Muscle of arm (tissue), 1 donor: ENCODE measurements at regions not wholly inside any gene's neighbourhood (a gene's known extent, or its start where the extent isn't known, plus 50 kb on each side); places are given as distances from the start of the nearest gene placed in this dataset.

Experiments
- DNase-seq: peaks from one replicate; pipeline ENCODE4 v3.0.0-alpha.2; 2013

DNA sequence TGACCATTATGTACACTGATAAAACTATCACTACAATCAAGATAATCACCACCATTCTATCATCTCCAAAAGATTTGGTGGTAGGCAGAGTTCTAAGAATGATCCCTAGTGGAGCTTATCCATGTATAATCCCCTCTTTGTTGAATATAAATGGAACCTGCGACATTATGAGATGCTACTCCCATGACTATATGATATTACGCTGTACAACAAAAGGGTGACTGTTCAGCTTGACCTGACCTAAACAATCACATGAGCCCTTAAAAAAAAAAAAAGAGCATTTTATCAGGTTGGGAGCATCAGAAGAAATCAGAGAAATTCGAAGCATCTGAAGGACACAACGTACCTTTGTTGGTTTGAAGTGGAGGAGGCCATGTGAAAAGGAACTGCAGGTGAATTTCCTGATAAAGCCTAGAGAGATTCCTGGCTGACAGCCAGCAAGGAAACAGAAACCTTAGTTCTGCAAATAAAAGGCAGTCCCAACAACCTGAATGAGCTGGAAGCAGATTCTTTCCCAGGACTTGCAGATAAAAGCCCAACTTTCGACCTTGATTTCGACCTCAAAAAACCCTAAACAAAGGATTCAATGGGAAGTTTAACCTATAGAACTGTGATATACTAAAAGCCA, 270.7 kb downstream of the ADRA2A start:
- DNase-seq = no peak

DNA sequence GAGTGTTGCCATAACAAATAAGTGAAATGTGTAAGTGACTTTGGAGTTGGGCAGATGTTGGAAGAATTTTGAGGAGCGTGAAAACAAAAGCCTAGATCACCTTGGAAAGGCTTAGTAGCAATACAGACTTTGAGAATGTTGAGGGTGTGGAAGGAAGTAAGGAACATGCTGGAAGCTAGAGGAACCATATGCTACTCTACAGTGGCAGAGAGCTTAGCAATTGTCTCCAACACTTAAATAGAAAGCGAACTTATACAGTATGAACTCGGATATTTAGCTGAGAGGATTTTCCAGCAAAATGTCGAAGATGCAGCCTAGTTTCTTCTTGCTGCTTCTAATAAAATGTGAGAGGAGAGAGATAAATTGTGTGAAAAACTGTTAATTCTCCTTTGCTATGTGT, 271.2 kb downstream of the ADRA2A start:
- DNase-seq = no peak

DNA sequence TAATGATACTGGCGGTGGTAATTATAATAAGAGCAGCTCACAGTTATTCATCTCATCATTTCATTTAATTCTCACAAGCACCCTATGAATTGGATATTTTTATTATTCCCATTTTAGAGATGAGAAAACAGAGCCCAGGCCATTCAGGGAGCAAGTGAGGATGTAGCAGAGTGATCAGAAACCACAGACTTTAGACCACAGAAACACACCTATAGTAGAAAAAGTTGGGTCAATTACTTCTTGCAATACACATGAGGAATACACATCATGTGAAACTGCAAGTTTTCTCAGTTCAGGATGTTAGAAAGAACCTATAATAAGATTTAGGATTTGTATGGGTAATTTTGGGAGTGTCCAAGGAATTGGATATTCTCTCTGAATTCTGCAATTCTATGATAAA, 278.0 kb downstream of the ADRA2A start:
- no peak for DNase-seq

GRCh38 chr10:111356571-111356970, 279.7 kb downstream of the ADRA2A start:
- DNase-seq = no peak

DNA sequence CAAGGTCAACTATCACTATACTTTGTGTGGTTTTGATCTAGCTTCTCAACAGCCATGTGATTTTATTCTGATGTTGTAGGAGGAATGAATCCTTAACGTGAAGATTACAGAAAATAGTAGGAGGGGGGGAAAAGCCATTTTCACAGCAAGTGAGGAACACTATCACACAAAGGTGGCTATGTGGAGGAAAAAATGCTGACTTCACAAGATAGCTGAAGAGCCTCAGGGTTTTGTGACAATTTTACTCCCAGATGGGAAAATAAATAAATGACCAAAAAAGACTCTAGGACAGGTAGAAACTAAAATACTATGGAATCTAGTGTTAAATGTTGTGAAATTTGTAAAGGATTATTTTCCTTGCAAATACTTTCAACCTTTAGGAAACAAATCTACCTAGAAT, 281.0 kb downstream of the ADRA2A start:
- DNase-seq = no peak

DNA sequence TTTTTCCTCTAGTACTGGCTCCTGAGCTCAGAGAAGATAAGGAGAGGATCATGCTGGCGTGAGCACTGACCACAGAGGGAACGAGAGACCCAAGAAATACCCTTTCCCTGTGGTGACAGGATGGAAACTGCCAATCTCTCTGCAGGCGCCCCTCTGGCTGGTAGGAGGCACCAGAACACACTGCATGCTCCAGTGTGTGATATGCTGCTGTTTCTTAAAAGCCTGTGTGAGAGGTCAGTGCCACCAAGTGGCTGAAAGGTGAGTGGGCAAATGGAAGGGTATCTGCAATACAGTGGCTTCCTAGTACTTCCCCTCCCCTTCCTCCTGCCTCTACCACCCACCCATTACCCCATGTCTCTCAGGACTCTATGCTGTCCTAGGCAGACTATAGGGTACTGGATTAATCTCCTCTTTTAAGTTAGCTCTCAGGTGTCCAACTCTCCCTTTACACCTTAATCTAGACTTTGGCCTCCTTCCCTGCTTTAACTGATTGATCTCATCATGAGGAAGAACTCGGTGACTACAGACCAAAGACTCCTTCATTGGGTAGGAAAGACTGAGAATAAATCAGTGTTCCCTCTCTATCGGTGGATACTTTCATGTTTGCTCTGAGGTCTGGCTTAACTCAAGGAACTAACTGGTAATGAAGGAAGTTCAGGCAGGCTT, 283.6 kb downstream of the ADRA2A start:
- no peak for DNase-seq

DNA sequence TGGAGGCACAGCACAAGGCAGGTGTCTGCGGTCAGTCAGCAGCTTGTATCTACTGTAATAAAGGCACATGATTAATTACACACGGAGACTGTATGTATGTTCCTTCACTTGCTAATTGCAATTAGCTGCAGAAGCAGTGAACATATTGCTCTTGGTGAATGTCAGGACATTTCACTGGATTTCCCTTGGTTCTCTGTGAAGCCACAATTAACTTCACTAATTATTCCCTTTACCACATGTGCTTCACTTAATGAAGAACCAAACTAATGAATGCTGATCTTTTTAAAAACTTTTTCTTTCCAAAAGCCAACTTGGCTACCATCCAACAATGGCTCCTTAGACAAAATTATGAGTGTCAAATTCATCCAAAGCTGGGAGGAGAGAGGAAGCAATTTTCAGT, 290.7 kb downstream of the ADRA2A start:
- DNase-seq = no peak

DNA sequence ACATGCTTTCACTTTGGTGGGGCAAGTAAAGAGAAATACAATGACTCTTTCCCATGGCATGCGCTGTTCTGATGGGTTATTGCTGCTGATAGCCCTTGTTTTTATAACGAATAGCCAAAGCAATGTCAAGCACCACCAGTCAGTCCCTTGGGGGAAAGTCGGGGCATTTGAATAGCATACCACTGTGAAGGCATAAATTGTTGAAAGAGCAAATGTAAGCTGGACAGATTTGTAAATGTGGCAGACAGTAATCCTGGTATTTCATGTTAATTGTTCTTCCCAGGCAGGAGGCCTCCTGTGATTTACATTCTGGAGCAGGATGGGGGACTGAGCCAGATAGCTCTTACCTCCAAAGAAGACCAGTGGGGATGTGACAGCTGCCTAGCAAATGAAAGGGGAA, 293.3 kb downstream of the ADRA2A start:
- DNase-seq = no peak

DNA sequence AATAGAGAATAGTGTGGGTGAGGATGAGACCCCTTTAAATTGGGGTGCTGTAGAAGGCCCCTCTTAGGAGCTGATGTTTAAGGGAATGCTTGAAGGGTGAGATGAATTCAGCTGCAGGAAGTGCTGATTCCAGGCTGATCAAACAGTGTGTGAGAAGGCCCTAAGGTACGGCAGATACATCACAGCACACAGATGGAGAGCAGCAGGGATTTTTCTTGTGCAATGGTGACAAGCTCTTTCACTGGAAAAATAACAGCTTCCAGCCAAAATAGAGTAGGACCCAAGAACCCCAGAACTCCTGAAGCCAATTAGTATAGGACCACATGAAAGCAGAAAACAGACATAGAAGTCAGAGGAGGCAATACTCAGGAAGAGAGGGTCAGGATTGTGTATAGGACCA, 296.9 kb downstream of the ADRA2A start:
- no peak for DNase-seq

DNA sequence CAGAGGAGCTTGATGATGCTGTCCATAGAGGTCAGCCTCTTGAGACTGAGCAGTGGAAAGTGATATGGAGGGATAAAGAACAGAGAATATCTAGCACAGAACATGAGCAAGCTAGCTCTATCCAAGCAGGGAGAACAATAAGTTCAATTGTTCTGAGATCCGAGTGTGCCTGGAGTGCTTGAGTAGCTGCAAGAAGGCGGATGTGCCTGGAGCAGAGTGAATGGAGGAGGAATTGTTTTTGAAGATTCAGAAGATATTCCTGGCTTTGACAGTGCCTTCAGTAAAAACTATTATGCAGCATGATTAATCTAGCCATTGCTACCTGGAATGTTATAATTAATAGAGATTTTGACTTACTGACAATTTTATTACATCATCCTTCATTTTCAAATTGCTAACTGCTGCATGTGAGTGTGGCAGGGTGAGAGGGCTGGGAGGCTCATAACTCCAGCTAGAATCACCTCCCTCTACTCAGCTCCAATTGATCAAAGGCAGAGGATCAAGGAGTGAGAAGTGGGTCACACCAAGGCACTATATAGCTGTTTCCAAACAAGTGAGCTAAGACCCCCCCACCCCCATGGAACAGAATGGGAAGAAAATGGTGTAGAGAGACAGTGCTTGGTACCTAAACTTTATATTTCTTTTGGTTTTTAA, 302.8 kb downstream of the ADRA2A start:
- DNase-seq = no peak

- DNase-seq = no peak
Observed at GRCh38 chr10:111384556-111384955, 307.7 kb downstream of the ADRA2A start.

DNA sequence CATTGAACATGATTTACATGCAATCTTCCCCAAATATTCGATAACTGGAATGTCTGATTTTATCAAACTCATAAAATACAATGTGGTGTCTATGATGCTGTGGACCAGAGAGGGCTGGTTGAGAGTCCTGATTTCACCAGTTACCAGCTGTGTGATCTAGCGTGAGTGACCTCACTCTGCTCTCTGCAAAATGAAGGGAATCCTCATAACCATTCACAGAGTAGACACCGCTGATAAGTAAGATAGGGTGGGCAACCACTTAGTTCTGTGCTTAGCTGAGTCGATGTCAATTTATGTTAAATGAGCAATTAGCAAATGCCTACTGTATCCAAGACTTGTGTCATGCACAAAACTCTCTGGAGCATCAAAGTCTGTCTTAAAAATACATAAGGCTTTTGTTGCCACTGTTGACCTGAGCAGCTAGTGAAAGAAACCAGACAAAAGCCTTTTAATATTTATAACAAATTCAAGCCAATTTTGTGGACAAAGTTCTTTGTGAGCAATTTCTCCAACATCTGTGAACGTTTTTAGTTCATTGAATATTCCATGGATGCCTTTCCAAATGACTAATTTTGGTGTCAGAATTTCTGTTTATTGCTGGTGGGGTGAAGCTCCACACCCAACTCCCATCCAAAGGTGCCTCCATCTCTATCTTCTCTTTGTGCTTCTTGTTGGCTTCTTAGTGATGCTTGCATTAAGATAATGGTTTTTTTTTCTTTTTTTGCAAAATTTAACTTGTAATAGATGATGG, 314.2 kb downstream of the ADRA2A start:
- DNase-seq = no peak

DNA sequence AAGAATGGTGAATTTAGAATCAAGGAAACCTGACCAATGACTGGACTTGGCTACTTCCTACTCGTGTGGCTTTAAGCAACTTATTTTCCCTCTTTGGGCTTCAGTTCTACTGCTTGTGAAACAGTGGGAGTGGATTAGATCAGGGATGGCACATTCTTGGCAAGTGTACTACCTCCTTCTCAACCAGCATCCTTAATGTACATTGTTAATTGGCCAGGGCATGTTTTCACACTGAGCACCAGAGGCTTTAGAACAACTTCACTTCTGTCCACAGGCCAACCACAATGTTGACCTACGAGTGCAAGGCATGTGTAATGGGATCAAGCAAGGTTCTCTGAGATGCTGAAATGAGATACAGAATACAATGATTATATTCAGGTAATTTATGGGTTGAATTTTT, 315.3 kb downstream of the ADRA2A start:
- no peak for DNase-seq

DNA sequence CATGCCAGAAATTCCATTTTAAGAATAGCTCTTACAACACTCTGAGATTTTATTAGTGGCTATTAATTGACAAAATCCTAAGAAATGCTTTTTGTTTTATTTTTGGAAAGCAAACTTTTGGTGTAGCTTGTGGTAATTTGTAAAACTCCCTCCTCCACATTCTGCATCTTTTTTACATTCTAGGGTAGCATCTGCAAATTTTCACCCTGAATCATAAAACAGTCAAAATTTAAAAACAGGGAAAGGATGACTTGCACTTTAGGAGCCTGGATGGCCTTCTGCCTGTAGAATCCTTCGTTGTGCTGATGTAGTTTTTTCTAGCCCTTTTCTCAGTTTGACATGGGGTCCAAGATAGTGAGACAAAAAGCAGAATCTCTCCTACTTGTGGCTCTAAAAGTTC, 316.1 kb downstream of the ADRA2A start:
- no peak for DNase-seq

GRCh38 chr10:111410740-111411139, 333.9 kb downstream of the ADRA2A start:
- no peak for DNase-seq

DNA sequence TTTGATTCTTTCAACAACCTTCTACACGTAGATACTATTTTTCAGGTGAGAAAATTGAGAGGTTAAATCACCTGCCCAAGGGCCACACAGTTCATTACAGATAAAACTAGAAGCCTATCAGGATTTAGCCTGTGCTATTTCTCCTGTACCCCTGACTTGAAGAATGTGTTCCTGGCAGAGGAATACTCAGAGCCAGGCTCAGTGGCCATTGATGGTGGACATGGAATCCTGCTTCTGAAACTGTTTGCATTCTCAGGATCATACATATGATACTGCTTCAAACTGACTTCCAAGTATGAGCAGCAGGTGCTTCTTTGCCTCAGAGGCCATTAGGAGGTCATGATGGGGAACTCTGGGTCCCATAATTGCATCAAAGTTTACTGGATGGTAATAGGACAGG, 348.6 kb downstream of the ADRA2A start:
- no peak for DNase-seq

DNA sequence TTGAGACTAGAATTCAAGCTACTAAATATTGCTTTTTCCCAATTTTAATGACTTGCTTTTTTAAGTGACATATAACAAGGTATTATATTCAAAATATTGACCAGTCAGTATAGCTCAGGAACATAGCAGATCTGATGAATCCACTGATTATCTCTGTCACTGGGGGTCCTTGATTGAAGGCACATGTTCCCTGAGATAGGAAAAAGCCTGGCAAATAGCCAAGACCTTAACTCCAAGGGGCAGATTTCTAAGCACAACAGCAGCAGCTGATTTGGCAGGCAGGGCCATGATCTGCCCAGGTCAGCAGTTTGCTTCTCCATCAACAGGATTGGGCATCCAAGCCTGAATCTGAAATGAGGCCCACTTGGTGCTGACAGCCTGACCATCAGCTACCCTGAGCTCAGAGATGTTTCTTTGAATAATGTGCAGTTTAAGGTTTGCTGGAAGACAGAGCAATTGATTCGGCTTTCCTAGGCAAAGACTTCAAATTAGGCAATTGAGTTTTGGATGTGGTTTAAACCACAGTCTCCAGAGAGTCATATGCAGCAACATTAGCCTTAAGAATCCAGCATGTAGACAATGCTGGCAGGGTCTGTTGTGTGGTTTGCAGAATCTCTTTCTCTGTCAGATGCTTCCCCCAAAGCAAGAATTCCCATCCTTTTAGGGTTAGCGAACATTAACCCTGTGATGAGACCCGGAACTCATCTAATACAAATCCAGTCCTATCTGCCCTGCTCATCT, 352.6 kb downstream of the ADRA2A start:
- DNase-seq = no peak

DNA sequence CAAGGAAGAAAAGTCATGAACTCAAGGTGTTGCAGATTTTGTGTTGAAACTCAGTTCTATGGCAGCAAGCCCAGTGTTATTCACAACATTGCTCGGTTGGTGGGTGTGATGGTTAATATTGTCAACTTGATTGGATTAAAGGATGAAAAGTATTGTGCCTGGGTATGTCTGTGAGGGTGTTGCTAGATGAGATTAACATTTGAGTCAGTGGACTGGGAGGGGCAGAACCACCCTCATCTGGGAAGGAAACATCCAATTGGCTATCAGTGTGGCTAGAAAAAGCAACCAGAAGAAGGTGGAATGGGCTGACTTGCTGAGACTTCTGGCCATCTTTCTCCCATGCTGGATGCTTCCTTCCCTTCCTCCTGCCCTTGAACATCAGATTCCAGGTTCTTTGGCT, 353.2 kb downstream of the ADRA2A start:
- no peak for DNase-seq

GRCh38 chr10:111432588-111432987, 355.8 kb downstream of the ADRA2A start:
- DNase-seq = no peak

DNA sequence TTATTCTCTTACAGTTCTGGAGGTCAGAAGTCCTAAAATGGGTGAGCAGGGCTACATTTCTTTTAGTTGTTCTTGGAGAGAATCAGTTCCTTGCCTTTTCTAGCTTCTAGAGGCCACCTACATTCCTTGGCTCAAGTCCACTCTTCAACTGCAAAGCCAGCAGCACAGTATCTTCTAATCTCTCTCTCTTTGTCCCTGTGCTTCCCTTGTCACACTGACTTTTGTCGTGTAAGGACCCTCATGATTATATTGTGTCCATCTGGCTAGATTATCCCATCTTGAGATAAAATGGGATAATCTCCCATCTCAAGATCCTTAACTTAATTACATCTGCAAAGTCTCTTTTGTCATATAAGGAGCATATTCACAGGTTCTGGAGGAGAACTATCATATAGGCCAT, 359.0 kb downstream of the ADRA2A start:
- DNase-seq = no peak

- DNase-seq = no peak
Observed at GRCh38 chr10:111439034-111439842, 362.4 kb downstream of the ADRA2A start.
